Loucy (cell line): ENCODE measurements at regions not wholly inside any gene's neighbourhood (a gene's known extent, or its start where the extent isn't known, plus 50 kb on each side); places are given as distances from the start of the nearest gene placed in this dataset.

Experiments used
- EZH2phosphoT487 ChIP-seq: fragments of 200-600 bp; IDR thresholded peaks from 2 replicates; pipeline ENCODE4 v1.6.1; 2018; ENCODE audit warnings: antibody characterized with exemption, mild to moderate bottlenecking, moderate library complexity, borderline replicate concordance
- TF ChIP-seq, protein P1 (sequence below): fragments of 200-600 bp; sonication (generic); conservative IDR thresholded peaks from 2 replicates; pipeline ENCODE4 v1.5.1; 2014; ENCODE audit warnings: mild to moderate bottlenecking, antibody characterized with exemption, low read length

- TF ChIP-seq, protein P1, sequence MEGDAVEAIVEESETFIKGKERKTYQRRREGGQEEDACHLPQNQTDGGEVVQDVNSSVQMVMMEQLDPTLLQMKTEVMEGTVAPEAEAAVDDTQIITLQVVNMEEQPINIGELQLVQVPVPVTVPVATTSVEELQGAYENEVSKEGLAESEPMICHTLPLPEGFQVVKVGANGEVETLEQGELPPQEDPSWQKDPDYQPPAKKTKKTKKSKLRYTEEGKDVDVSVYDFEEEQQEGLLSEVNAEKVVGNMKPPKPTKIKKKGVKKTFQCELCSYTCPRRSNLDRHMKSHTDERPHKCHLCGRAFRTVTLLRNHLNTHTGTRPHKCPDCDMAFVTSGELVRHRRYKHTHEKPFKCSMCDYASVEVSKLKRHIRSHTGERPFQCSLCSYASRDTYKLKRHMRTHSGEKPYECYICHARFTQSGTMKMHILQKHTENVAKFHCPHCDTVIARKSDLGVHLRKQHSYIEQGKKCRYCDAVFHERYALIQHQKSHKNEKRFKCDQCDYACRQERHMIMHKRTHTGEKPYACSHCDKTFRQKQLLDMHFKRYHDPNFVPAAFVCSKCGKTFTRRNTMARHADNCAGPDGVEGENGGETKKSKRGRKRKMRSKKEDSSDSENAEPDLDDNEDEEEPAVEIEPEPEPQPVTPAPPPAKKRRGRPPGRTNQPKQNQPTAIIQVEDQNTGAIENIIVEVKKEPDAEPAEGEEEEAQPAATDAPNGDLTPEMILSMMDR = no peak
- no peak for TF ChIP-seq EZH2phosphoT487
Measured at GRCh38 chr5:8429778-8430758, 561.1 kb downstream of the MTRR start.
